Central memory CD8-positive, alpha-beta T cell (primary cell): ENCODE measurements at regions not wholly inside any gene's neighbourhood (a gene's known extent, or its start where the extent isn't known, plus 50 kb on each side); places are given as distances from the start of the nearest gene placed in this dataset.

ENCODE experiments used
- ATAC-seq: fragments of 150-1000 bp; cut with Tn5 transposase; replicated peaks from 2 replicates; pipeline ENCODE4 v1.10.0; 2022; ENCODE audit warnings: mild to moderate bottlenecking, moderate FRiP score, moderate number of reproducible peaks; ENCODE audit not compliant: poor library complexity, severe bottlenecking; ENCODE audit errors: extremely low read depth
- DNase-seq, 2 donors: peaks; one replicate each; pipeline ENCODE4 v3.0.0; 2021; ENCODE audit warnings: low spot score in 2 of 2
- H3K27ac Mint-ChIP-seq: one replicate; pipeline ENCODE4 v1.8.0; 2022; ENCODE audit warnings: low read depth, mild to moderate bottlenecking, moderate library complexity, mixed read lengths
- H3K27me3 Mint-ChIP-seq: one replicate; pipeline ENCODE4 v1.8.0; 2022; ENCODE audit warnings: mixed read lengths
- H3K36me3 Mint-ChIP-seq: one replicate; pipeline ENCODE4 v1.8.0; 2022; ENCODE audit warnings: mild to moderate bottlenecking, moderate library complexity, mixed read lengths; ENCODE audit not compliant: insufficient read depth
- H3K4me1 Mint-ChIP-seq: one replicate; pipeline ENCODE4 v1.8.0; 2022; ENCODE audit warnings: mixed read lengths
- H3K4me3 Mint-ChIP-seq: one replicate; pipeline ENCODE4 v1.8.0; 2022; ENCODE audit warnings: mild to moderate bottlenecking, moderate library complexity, mixed read lengths
- H3K9me3 Mint-ChIP-seq: one replicate; pipeline ENCODE4 v1.8.0; 2022; ENCODE audit warnings: mixed read lengths

- H3K4me3 Mint-ChIP-seq = no peak overlapping the region
- H3K9me3 Mint-ChIP-seq = no peaks in the 10 kb centered on the region
- H3K27ac Mint-ChIP-seq = no peak overlapping the region
- peaks cover 19% of the 10 kb centered on the region for H3K27me3 Mint-ChIP-seq
- ATAC-seq (no peak), DNase-seq (no peak)
- H3K36me3 Mint-ChIP-seq = no peaks in the 10 kb centered on the region
- H3K4me1 Mint-ChIP-seq = peaks cover 61% of the 10 kb centered on the region
These were observed 278.4 kb downstream of the UACA start for GRCh38 chr15:70484993-70485392.

DNA sequence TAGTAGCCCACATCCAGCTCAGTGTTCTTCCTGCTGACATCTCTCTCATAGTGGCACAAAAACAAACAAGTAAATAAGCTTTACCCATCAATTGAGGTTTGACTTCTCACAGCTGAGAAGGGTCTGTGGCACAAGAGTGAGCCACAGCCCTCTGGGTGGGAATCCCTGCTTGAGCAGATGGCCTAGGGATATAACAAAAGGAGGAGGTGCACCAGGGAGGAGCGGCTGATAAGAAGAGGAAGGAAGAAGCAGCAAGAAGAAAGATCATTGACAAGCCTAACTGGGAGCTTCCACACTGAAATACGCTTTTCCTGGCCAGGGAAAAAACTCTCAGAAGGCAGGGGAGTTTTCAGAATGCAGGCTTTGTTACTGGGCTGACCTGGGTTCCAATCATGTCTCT, 279.8 kb downstream of the UACA start:
- Mint-ChIP-seq H3K4me1 (peaks cover 57% of the 10 kb centered on the region), H3K36me3 (peaks cover 2% of the 10 kb centered on the region), H3K9me3 (no peaks in the 10 kb centered on the region), H3K27me3 (peaks cover 26% of the 10 kb centered on the region), H3K4me3 (no peak overlapping the region), H3K27ac (no peak overlapping the region)
- ATAC-seq = no peak
- DNase-seq = no peak

DNA sequence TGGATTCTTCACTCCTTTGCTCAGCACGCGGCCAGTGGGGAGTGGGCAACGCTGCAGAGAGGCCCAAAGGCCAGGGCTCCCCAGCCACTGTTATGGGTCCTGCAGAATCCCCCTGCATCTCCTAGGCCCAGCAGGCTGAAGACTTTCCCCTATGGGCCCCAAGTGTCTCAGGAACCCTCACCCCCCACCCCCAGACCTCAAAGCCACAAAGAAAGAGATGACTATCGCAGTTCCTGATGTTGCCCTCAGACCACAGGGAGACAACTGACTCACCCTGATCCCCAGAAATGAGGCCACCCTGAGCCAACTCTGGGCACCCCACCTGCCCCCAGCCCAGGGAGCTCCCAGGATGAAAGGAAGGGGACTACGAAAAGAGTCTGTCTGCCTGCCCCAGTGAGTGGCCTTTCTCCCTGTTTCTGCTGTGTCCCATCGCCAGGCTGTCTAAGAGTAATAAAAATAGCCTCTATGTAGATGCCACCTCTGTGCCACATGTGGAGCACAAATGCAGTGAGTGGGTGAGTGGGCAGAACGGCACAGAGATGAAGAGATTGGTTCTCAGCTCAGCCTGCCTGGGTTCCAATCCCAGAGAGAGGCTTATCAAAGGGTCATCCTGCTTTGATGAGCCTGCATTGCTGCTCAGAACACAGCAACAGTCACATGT, 283.0 kb downstream of the UACA start:
- ATAC-seq = peak; percentile 89
- Mint-ChIP-seq H3K27ac (peak overlapping the region; percentile 26), H3K36me3 (peaks cover 2% of the 10 kb centered on the region), H3K4me3 (peak overlapping the region; percentile 46), H3K9me3 (no peaks in the 10 kb centered on the region), H3K4me1 (peaks cover 38% of the 10 kb centered on the region), H3K27me3 (peaks cover 39% of the 10 kb centered on the region)
- peak in 1 of 2 donors; percentile 20 for DNase-seq

DNA sequence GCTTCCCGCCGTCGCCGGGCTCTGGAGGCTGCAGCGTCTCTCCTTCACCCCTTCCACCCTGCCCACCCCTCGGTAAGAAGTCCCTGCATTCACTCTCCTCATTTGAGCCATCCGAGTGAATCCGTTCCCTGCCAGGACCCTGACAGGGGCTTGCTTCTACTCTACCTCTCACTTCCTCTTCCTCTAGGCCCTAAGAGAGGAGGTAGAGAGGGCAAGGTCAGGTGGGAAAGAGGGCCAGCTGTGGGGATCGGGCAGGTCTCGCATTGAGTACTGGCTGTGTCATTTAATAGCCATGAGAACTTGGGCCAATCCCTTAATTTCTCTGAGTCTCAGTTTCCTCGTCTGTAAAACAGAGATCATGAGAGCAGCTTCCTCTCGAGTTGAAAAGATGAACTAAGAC, 283.6 kb downstream of the UACA start:
- Mint-ChIP-seq H3K36me3 (peaks cover 2% of the 10 kb centered on the region), H3K4me1 (peaks cover 37% of the 10 kb centered on the region), H3K4me3 (peak overlapping the region; percentile 46), H3K9me3 (no peaks in the 10 kb centered on the region), H3K27me3 (peaks cover 40% of the 10 kb centered on the region), H3K27ac (peak overlapping the region; percentile 26)
- DNase-seq (no peak), ATAC-seq (no peak)

GRCh38 chr15:70479056-70479455, 284.3 kb downstream of the UACA start:
- Mint-ChIP-seq H3K27me3 (peaks cover 40% of the 10 kb centered on the region), H3K4me3 (peak overlapping the region; percentile 25), H3K27ac (no peak overlapping the region), H3K36me3 (peaks cover 2% of the 10 kb centered on the region), H3K4me1 (peaks cover 37% of the 10 kb centered on the region), H3K9me3 (no peaks in the 10 kb centered on the region)
- DNase-seq (no peak), ATAC-seq (no peak)

DNA sequence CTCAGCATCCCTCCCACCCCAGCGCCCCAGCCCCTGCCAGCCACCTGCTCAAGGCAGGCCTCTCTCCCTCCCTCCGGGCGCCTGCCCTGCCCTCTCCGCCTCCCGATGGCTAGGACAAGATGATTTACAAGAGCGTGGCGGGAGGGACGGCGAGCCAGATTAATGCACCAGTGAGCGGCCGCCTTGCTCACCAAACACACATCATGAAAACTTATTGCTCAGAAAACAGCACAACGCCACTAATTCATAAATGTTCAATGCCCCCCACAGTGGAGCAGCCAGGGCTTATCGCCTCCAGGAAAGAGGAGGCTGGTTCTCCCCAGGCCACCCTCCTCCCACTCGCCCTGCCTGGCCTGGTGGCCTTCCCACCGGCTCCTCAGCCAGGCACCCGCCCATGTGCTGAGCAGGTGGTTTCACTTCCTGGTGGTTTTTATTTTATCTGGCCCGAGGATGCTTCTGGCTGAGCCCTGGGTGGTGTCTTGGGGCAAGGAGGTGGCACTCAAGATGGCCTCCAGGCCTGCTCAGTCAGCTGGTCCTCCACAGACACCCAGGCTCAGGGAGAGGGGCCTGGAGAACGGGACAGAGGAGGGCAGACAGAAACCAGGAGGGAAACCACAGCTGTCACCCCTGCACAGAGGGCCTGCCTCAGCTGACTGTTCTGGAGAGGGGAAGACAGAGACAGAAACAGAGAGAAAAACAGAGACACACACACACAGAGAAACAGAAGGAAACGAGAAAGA, 284.9 kb downstream of the UACA start:
- DNase-seq (no peak), ATAC-seq (no peak)
- no peak overlapping the region for H3K27ac Mint-ChIP-seq
- H3K27me3 Mint-ChIP-seq = peaks cover 38% of the 10 kb centered on the region
- H3K9me3 Mint-ChIP-seq = no peaks in the 10 kb centered on the region
- H3K4me1 Mint-ChIP-seq = peaks cover 35% of the 10 kb centered on the region
- peaks cover 2% of the 10 kb centered on the region for H3K36me3 Mint-ChIP-seq
- peak overlapping the region; percentile 25 for H3K4me3 Mint-ChIP-seq

GRCh38 chr15:70477750-70478250, 285.6 kb downstream of the UACA start:
- Mint-ChIP-seq H3K4me1 (peaks cover 32% of the 10 kb centered on the region), H3K27me3 (peaks cover 31% of the 10 kb centered on the region), H3K9me3 (no peaks in the 10 kb centered on the region), H3K27ac (no peak overlapping the region), H3K36me3 (peaks cover 2% of the 10 kb centered on the region), H3K4me3 (no peak overlapping the region)
- ATAC-seq (no peak), DNase-seq (no peak)

- no peak overlapping the region for H3K27ac Mint-ChIP-seq
- peaks cover 28% of the 10 kb centered on the region for H3K4me1 Mint-ChIP-seq
- no peaks in the 10 kb centered on the region for H3K9me3 Mint-ChIP-seq
- H3K27me3 Mint-ChIP-seq = peaks cover 21% of the 10 kb centered on the region
- DNase-seq (no peak), ATAC-seq (no peak)
- peaks cover 2% of the 10 kb centered on the region for H3K36me3 Mint-ChIP-seq
- H3K4me3 Mint-ChIP-seq = no peak overlapping the region
These were observed 286.9 kb downstream of the UACA start for GRCh38 chr15:70476441-70476840.

DNA sequence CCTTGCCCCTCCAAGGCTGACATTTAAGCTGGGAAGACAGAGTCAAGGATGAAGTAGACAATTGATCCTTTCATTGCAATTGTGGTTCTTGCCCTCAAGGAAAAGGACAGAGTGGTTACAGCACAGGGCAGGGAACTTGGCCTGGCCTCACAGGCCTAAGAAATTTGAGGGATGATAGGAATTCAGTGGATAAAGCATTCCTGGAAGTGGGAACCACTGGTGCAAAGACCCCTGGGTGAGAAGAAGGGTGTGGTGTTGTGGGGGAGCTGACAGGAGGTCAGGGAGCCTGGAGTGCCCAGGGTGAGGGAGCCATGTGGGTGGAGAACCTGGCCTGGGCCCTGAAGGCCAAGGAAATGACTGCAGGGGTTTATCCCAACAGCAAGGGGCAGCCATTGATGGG, 287.4 kb downstream of the UACA start:
- Mint-ChIP-seq H3K27me3 (peaks cover 21% of the 10 kb centered on the region), H3K4me3 (no peak overlapping the region), H3K27ac (no peak overlapping the region), H3K4me1 (peaks cover 28% of the 10 kb centered on the region), H3K9me3 (no peaks in the 10 kb centered on the region), H3K36me3 (peaks cover 2% of the 10 kb centered on the region)
- ATAC-seq (no peak), DNase-seq (no peak)

- no peak overlapping the region for H3K27ac Mint-ChIP-seq
These were observed 288.0 kb downstream of the UACA start for GRCh38 chr15:70475407-70475781.

DNA sequence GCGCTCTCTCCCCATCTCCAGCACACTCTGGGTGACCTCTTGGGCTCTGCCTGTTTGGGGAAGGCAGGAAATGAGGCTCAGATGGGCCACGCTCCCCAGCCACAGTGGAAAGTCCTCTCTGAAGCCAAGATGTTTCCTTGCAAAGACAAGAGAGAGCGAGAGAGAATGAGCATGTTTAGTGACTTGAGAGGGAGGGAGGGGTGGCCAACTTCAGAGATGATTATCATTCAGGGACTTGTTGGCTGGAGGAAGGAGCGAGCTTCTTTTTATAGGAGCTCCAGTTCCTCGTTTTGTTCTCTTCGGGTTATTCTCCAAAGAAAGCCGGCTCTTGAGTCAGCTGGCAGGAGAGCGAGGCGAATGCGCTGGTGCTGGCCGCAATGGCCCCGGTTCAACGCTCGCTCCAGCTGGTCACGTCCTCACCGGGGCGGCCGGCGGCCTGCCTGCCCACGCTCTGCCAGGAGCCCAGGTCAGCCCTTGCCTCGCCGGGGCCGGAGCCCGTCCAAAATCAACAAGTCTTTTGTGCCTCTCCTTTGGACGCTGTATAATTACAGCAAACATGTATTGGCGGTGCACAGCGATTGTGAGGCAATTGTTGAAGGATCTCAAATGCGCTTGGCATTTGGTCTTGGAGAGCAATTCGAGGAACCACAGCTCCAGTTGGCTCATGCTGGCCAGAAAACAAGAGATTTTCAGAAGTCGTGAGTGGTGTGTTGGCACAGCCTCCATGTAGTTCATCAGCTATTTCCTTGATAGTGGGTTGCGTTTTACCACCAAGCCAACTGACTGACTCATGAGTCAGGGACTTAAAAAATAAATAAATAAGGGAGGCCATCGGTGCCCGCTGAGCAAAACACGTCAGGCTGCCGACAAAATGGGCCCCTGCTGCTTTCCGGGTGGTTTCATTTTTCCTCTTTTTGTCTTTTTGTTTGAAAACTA, 288.6 kb downstream of the UACA start:
- Mint-ChIP-seq H3K9me3 (no peaks in the 10 kb centered on the region), H3K4me3 (peak overlapping the region; percentile 59), H3K27ac (no peak overlapping the region), H3K36me3 (peaks cover 2% of the 10 kb centered on the region), H3K4me1 (peaks cover 18% of the 10 kb centered on the region), H3K27me3 (peaks cover 24% of the 10 kb centered on the region)
- peak; percentile 70 for ATAC-seq
- peak in 1 of 2 donors; percentile 21 for DNase-seq

More at GRCh38 chr15:70475407-70475781, 288.0 kb downstream of the UACA start:
- DNase-seq (no peak), ATAC-seq (no peak)
- H3K27me3 Mint-ChIP-seq = peaks cover 21% of the 10 kb centered on the region
- H3K4me1 Mint-ChIP-seq = peaks cover 25% of the 10 kb centered on the region
- H3K36me3 Mint-ChIP-seq = peaks cover 2% of the 10 kb centered on the region
- peak overlapping the region; percentile 59 for H3K4me3 Mint-ChIP-seq
- H3K9me3 Mint-ChIP-seq = no peaks in the 10 kb centered on the region

DNA sequence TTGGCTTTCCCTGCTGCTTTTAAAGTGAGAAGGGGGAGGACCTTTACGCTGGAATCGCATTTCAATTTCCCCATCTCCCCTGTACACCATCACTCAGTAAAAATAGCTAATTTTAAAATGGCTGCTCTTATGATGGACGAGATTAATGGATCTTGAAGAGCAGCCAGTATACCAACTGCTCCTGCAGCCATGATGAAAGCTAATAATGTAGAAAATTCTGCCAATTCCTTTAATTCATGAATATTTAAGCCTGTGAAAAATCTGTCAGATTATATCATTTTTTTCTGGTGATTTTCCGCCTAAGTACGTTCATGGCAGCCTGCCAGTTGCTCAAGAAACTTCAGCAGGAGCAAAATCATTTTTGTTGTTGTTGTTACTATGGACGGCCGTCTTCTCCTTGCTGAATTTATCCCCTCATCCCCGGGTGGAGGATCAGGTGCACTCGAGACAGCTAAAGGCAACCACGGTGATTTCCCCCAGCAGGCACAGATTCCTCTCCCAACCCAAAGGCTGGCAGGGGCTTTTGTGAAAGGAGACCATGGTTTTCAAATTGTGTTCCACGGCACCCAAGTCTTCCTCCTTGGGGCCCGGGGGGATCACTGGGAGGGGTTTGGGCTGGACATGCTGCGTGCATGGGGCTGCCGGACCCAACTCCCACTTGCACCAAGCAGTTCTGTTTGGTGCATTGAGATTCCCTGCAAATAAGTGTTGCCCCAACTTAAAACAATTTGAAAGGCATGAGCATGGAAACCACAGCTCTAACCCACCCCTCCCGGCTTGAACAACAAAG, 289.6 kb downstream of the UACA start:
- Mint-ChIP-seq H3K36me3 (peaks cover under 1% of the 10 kb centered on the region), H3K27ac (no peak overlapping the region), H3K4me1 (peaks cover 13% of the 10 kb centered on the region), H3K9me3 (no peaks in the 10 kb centered on the region), H3K4me3 (no peak overlapping the region), H3K27me3 (peaks cover 28% of the 10 kb centered on the region)
- DNase-seq (no peak), ATAC-seq (no peak)
